ENCODE measurements at regions not wholly inside any gene's neighbourhood (a gene's known extent, or its start where the extent isn't known, plus 50 kb on each side); places are given as distances from the start of the nearest gene placed in this dataset.
"Not testable (repeated sequence)": the region's sequence is repeated elsewhere in the genome, so short reads cannot be mapped to it uniquely, and the experiment has no call there.

- FAIRE-seq, result no peak
Measured at GRCh38 chr2:8334866-8335325, 347.0 kb upstream of the ID2 start.

- FAIRE-seq, result no peak
Measured at GRCh38 chr2:8335801-8336200, 346.1 kb upstream of the ID2 start.

- FAIRE-seq, result no peak
Measured at GRCh38 chr2:8337321-8337720, 344.5 kb upstream of the ID2 start.

GRCh38 chr2:8342407-8342806 lies 339.4 kb upstream of the ID2 start:
- no peak for FAIRE-seq

- no peak for FAIRE-seq
Measured at GRCh38 chr2:8343031-8343430, 338.8 kb upstream of the ID2 start.

GRCh38 chr2:8344144-8345097 lies 337.4 kb upstream of the ID2 start:
- FAIRE-seq, result no peak

GRCh38 chr2:8345200-8345599 lies 336.7 kb upstream of the ID2 start:
- FAIRE-seq, result no peak

GRCh38 chr2:8346208-8346607 lies 335.6 kb upstream of the ID2 start:
- FAIRE-seq, result no peak

- no peak for FAIRE-seq
Measured at GRCh38 chr2:8346706-8347430, 335.0 kb upstream of the ID2 start.

GRCh38 chr2:8348911-8349310 lies 332.9 kb upstream of the ID2 start:
- not testable (repeated sequence) for FAIRE-seq

GRCh38 chr2:8352296-8352695 lies 329.6 kb upstream of the ID2 start:
- FAIRE-seq, result no peak

GRCh38 chr2:8352989-8353388 lies 328.9 kb upstream of the ID2 start:
- no peak for FAIRE-seq

- no peak for FAIRE-seq
Measured at GRCh38 chr2:8355102-8355859, 326.6 kb upstream of the ID2 start.

GRCh38 chr2:8357738-8358518 lies 323.9 kb upstream of the ID2 start:
- no peak for FAIRE-seq

- no peak for FAIRE-seq
Measured at GRCh38 chr2:8361930-8362329, 319.9 kb upstream of the ID2 start.

GRCh38 chr2:8363161-8363560 lies 318.7 kb upstream of the ID2 start:
- no peak for FAIRE-seq

GRCh38 chr2:8364668-8365067 lies 317.2 kb upstream of the ID2 start:
- no peak for FAIRE-seq

GRCh38 chr2:8365331-8365910 lies 316.4 kb upstream of the ID2 start:
- no peak for FAIRE-seq

GRCh38 chr2:8367833-8368232 lies 314.0 kb upstream of the ID2 start:
- no peak for FAIRE-seq

- FAIRE-seq, result no peak
Measured at GRCh38 chr2:8368463-8368862, 313.4 kb upstream of the ID2 start.

GRCh38 chr2:8369522-8369921 lies 312.3 kb upstream of the ID2 start:
- no peak for FAIRE-seq

- no peak for FAIRE-seq
Measured at GRCh38 chr2:8370258-8370802, 311.5 kb upstream of the ID2 start.
